Suppressor macrophage treated with lipopolysaccharide for 1 hour (primary cell): ENCODE measurements at regions not wholly inside any gene's neighbourhood (a gene's known extent, or its start where the extent isn't known, plus 50 kb on each side); places are given as distances from the start of the nearest gene placed in this dataset.

Experiments used
- DNase-seq, 3 donors: peaks; one replicate each; pipeline ENCODE4 v3.0.0-alpha.2; 2020 to 2022

- no peak for DNase-seq
Measured at GRCh38 chr17:79500745-79501618, 109.9 kb downstream of the RBFOX3 start.

- no peak for DNase-seq
Measured at GRCh38 chr17:79498854-79499253, 112.0 kb downstream of the RBFOX3 start.

GRCh38 chr17:79497777-79498348 lies 113.0 kb downstream of the RBFOX3 start:
- DNase-seq, result no peak

- no peak for DNase-seq
Measured at GRCh38 chr17:79496422-79497005, 114.3 kb downstream of the RBFOX3 start.

GRCh38 chr17:79495665-79496064 lies 115.2 kb downstream of the RBFOX3 start:
- DNase-seq, result no peak

GRCh38 chr17:79491006-79491405 lies 119.8 kb downstream of the RBFOX3 start:
- DNase-seq, result no peak

GRCh38 chr17:79490530-79490929 lies 120.3 kb downstream of the RBFOX3 start:
- DNase-seq, result no peak

GRCh38 chr17:79487149-79487548 lies 123.7 kb downstream of the RBFOX3 start:
- DNase-seq, result no peak

- no peak for DNase-seq
Measured at GRCh38 chr17:79485991-79486390, 124.9 kb downstream of the RBFOX3 start.

- DNase-seq, result no peak
Measured at GRCh38 chr17:79485419-79485985, 125.3 kb downstream of the RBFOX3 start.

- DNase-seq, result no peak
Measured at GRCh38 chr17:79484600-79485418, 126.0 kb downstream of the RBFOX3 start.

- DNase-seq, result no peak
Measured at GRCh38 chr17:79483842-79484241, 127.0 kb downstream of the RBFOX3 start.

- DNase-seq, result no peak
Measured at GRCh38 chr17:79482727-79483521, 127.9 kb downstream of the RBFOX3 start.

GRCh38 chr17:79479876-79480275 lies 131.0 kb downstream of the RBFOX3 start:
- DNase-seq, result no peak

GRCh38 chr17:79478841-79479240 lies 132.0 kb downstream of the RBFOX3 start:
- no peak for DNase-seq

GRCh38 chr17:79478051-79478461 lies 132.8 kb downstream of the RBFOX3 start:
- DNase-seq, result no peak

- DNase-seq, result no peak
Measured at GRCh38 chr17:79476074-79476652, 134.7 kb downstream of the RBFOX3 start.

- DNase-seq, result no peak
Measured at GRCh38 chr17:79473876-79474440, 136.9 kb downstream of the RBFOX3 start.

- DNase-seq, result no peak
Measured at GRCh38 chr17:79473111-79473875, 137.6 kb downstream of the RBFOX3 start.

GRCh38 chr17:79470754-79471153 lies 140.1 kb downstream of the RBFOX3 start:
- DNase-seq, result no peak
